ENCODE measurements at regions not wholly inside any gene's neighbourhood (a gene's known extent, or its start where the extent isn't known, plus 50 kb on each side); places are given as distances from the start of the nearest gene placed in this dataset.
A peak's percentile ranks its signal among the peaks of the same experiment; 100 is the strongest.

GRCh38 chr17:77543801-77544200 lies 403.0 kb downstream of the SEC14L1 start:
- Mint-ChIP-seq H3K4me1 (peaks cover 58% of the 10 kb centered on the region), H3K27me3 (ENCODE audit: low read depth) (peaks cover 2% of the 10 kb centered on the region), H3K36me3 (ENCODE audit: low read depth) (no peaks in the 10 kb centered on the region), H3K4me3 (no peak overlapping the region), H3K27ac (ENCODE audit: unreplicated experiment) (no peak overlapping the region), H3K9me3 (no peaks in the 10 kb centered on the region)
- TF ChIP-seq, protein P1, sequence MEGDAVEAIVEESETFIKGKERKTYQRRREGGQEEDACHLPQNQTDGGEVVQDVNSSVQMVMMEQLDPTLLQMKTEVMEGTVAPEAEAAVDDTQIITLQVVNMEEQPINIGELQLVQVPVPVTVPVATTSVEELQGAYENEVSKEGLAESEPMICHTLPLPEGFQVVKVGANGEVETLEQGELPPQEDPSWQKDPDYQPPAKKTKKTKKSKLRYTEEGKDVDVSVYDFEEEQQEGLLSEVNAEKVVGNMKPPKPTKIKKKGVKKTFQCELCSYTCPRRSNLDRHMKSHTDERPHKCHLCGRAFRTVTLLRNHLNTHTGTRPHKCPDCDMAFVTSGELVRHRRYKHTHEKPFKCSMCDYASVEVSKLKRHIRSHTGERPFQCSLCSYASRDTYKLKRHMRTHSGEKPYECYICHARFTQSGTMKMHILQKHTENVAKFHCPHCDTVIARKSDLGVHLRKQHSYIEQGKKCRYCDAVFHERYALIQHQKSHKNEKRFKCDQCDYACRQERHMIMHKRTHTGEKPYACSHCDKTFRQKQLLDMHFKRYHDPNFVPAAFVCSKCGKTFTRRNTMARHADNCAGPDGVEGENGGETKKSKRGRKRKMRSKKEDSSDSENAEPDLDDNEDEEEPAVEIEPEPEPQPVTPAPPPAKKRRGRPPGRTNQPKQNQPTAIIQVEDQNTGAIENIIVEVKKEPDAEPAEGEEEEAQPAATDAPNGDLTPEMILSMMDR (conservative IDR thresholded peaks at IDR 0.05): no peak
- DNase-seq (ENCODE audit: low read depth, low spot score): no peak

DNA sequence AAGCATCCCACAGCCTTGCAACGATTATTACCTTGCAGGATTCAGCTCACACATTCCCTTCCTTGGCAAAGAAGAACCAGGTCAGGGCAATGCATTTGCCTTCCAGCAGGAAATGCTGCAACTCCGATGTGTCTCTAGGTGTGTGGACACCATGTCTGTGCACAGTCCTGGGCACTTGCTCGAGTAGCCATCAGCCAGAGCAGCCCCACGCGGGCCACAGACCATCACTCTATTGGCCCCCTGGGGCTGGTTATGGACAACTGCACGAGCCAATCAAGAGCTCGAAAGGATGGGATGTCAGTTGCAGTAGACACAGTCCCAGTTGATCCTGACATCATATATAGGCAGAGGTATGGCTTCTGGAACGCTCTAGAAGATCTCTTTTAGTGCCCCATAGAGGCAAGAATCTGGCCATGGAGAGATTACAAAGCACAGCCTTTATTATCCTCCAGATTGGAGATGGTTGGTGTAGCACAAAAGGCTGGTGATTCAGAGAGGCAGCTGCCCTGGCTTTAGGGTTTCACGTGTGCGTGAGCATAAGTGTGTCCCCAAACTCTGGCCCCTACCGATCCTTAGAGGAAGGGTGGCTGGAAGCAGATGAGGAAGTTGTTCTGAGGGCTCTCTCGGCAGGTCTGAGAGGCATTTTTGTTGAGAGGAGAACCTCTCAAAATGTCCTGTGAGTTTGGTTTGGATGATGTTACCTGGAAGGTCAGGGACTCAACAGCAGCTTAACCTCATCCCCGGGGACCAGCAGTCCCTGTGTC lies 403.8 kb downstream of the SEC14L1 start:
- Mint-ChIP-seq H3K4me1 (peaks cover 59% of the 10 kb centered on the region), H3K4me3 (no peak overlapping the region), H3K27ac (ENCODE audit: unreplicated experiment) (no peak overlapping the region)

DNA sequence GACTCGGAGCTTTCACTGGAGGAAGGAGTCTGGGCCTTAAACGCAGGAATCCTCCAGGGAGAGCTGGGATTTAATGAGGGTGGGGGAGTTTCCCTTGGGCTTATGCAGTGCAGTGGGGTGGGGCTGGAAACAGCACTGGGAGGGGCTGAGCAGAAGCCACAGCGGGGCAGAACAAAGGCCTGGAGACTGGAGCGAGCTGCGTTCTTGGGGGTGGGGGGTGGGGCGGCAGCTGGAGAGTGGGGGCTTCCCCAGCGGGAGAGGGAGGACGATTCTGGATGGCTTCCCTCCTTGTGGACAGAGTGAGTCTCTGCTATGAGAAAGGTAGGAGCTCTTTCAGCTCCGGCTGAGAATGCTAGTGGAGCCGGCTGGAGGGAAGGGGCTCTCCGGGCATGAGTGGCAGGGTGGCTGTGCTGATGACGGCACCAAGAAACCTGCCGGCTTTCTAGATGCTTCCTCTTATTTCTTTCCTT lies 406.0 kb downstream of the SEC14L1 start:
- H3K4me3 Mint-ChIP-seq: peak overlapping the region; percentile 75
- no peaks in the 10 kb centered on the region for H3K36me3 Mint-ChIP-seq (ENCODE audit: low read depth)
- H3K4me1 Mint-ChIP-seq: peaks cover 52% of the 10 kb centered on the region
- H3K9me3 Mint-ChIP-seq: no peaks in the 10 kb centered on the region
- TF ChIP-seq, protein P1 (conservative IDR thresholded peaks at IDR 0.05): no peak
- peak overlapping the region; percentile 50 for H3K27ac Mint-ChIP-seq (ENCODE audit: unreplicated experiment)
- H3K27me3 Mint-ChIP-seq (ENCODE audit: low read depth): no peaks in the 10 kb centered on the region
- peak; percentile 26 for DNase-seq (ENCODE audit: low read depth, low spot score)

More for the DNA sequence above, 403.8 kb downstream of the SEC14L1 start:
- H3K36me3 Mint-ChIP-seq (ENCODE audit: low read depth): no peaks in the 10 kb centered on the region
- TF ChIP-seq, protein P1 (conservative IDR thresholded peaks at IDR 0.05): no peak
- H3K9me3 Mint-ChIP-seq: no peaks in the 10 kb centered on the region
- H3K27me3 Mint-ChIP-seq (ENCODE audit: low read depth): peaks cover 2% of the 10 kb centered on the region
- DNase-seq (ENCODE audit: low read depth, low spot score): no peak

DNA sequence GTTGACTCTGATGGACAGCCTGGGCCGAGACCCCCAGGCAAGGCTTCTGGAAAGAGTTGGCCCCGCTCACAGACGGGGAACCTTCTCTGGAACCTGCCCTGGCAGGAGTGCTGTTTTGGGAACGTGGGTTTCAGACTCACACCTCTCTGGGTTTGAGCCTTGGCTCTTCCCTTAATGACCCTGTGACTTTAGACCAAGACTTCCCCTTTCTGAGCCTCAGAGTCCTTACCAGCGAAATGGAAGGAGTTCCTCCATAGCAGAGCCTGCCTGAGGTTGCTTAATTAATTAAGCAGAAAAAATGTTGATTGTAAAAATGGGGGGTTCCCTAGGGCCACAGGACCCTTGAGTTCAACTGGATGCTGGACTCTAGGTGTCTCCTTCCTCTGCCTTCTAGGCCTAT lies 408.2 kb downstream of the SEC14L1 start:
- Mint-ChIP-seq H3K27me3 (ENCODE audit: low read depth) (no peaks in the 10 kb centered on the region), H3K27ac (ENCODE audit: unreplicated experiment) (no peak overlapping the region), H3K9me3 (no peaks in the 10 kb centered on the region), H3K4me3 (no peak overlapping the region), H3K4me1 (peaks cover 32% of the 10 kb centered on the region), H3K36me3 (ENCODE audit: low read depth) (no peaks in the 10 kb centered on the region)
- TF ChIP-seq, protein P1 (conservative IDR thresholded peaks at IDR 0.05): no peak
- DNase-seq (ENCODE audit: low read depth, low spot score): no peak

DNA sequence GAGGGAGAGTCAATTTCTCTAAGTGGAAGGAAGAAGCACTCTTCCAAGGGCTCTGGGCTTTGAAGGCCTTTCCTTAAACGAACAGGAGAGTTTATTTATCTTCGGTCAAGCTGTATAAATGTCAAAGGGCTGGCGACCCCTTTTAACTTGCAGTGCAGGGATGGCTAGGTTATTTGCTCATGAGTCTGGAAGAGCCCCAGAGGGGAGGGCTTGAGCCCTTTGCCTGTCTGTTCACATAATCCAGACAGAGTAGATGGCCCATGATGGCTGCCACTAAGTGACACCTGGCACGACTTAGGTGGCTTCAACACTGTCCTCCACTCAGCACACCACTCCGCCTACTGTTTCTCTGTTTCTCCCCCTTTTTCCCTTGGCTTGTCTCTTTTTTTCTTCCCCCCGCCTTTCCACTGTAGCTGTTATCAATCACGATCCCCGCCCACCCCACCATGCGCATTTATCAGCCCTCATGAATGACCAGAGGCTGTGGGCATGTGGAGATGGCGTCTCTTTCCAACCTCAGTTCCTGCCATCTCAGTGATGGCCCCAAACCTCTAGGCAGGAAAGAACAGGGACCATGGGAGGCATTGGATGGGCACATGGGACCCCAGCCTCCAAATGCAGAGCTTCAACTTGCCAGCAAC lies 408.7 kb upstream of the TNRC6C start:
- TF ChIP-seq, protein P1 (conservative IDR thresholded peaks at IDR 0.05): no peak
- no peaks in the 10 kb centered on the region for H3K27me3 Mint-ChIP-seq (ENCODE audit: low read depth)

More for the DNA sequence above, 408.7 kb upstream of the TNRC6C start:
- H3K27ac Mint-ChIP-seq (ENCODE audit: unreplicated experiment): no peak overlapping the region
- no peaks in the 10 kb centered on the region for H3K9me3 Mint-ChIP-seq
- no peak for DNase-seq (ENCODE audit: low read depth, low spot score)
- no peak overlapping the region for H3K4me3 Mint-ChIP-seq
- no peaks in the 10 kb centered on the region for H3K36me3 Mint-ChIP-seq (ENCODE audit: low read depth)
- peaks cover 23% of the 10 kb centered on the region for H3K4me1 Mint-ChIP-seq

Data from neural crest cell (in vitro differentiated cells).